ENCODE measurements at regions not wholly inside any gene's neighbourhood (a gene's known extent, or its start where the extent isn't known, plus 50 kb on each side); places are given as distances from the start of the nearest gene placed in this dataset.

- TF ChIP-seq CTCF (IDR thresholded peaks at IDR 0.05; ENCODE audit: control insufficient read depth, insufficient read depth, low read depth, low read length, missing control alignments): no peak
Observed at GRCh38 chr20:60903325-60903971, 348.6 kb upstream of the CDH4 start.

GRCh38 chr20:60904730-60905129, 347.3 kb upstream of the CDH4 start:
- no peak overlapping the region for H3K4me3 ChIP-seq (ENCODE audit: control insufficient read depth, low read depth, low read length)
- no peak for TF ChIP-seq CTCF (IDR thresholded peaks at IDR 0.05; ENCODE audit: control insufficient read depth, insufficient read depth, low read depth, low read length, missing control alignments)
- no peak for DNase-seq (ENCODE audit: low read depth)

More at GRCh38 chr20:60903325-60903971, 348.6 kb upstream of the CDH4 start:
- H3K4me3 ChIP-seq (ENCODE audit: control insufficient read depth, low read depth, low read length): no peak overlapping the region
- no peak for DNase-seq (ENCODE audit: low read depth)

GRCh38 chr20:60905919-60906318, 346.1 kb upstream of the CDH4 start:
- no peak overlapping the region for H3K4me3 ChIP-seq (ENCODE audit: control insufficient read depth, low read depth, low read length)
- TF ChIP-seq CTCF (IDR thresholded peaks at IDR 0.05; ENCODE audit: control insufficient read depth, insufficient read depth, low read depth, low read length, missing control alignments): no peak
- DNase-seq (ENCODE audit: low read depth): no peak

GRCh38 chr20:60906555-60906954, 345.5 kb upstream of the CDH4 start:
- H3K4me3 ChIP-seq (ENCODE audit: control insufficient read depth, low read depth, low read length): no peak overlapping the region
- no peak for TF ChIP-seq CTCF (IDR thresholded peaks at IDR 0.05; ENCODE audit: control insufficient read depth, insufficient read depth, low read depth, low read length, missing control alignments)
- no peak for DNase-seq (ENCODE audit: low read depth)

- DNase-seq (ENCODE audit: low read depth): no peak
- no peak for TF ChIP-seq CTCF (IDR thresholded peaks at IDR 0.05; ENCODE audit: control insufficient read depth, insufficient read depth, low read depth, low read length, missing control alignments)
- no peak overlapping the region for H3K4me3 ChIP-seq (ENCODE audit: control insufficient read depth, low read depth, low read length)
Observed at GRCh38 chr20:60913298-60913697, 338.8 kb upstream of the CDH4 start.

GRCh38 chr20:60921022-60921622, 330.9 kb upstream of the CDH4 start:
- no peak for DNase-seq (ENCODE audit: low read depth)
- no peak for TF ChIP-seq CTCF (IDR thresholded peaks at IDR 0.05; ENCODE audit: control insufficient read depth, insufficient read depth, low read depth, low read length, missing control alignments)
- no peak overlapping the region for H3K4me3 ChIP-seq (ENCODE audit: control insufficient read depth, low read depth, low read length)
